H1 (cell line): ENCODE measurements at regions not wholly inside any gene's neighbourhood (a gene's known extent, or its start where the extent isn't known, plus 50 kb on each side); places are given as distances from the start of the nearest gene placed in this dataset.

Experiments used
- CTCF ChIA-PET: fragments of 300-600 bp; sonication (Branson Sonifier 250); formaldehyde crosslinking; loops from one replicate; lab custom pipeline; 2021; ENCODE audit not compliant: partially characterized antibody; lab: Charles Lee
- POLR2A ChIA-PET: fragments of 300-600 bp; sonication (Branson Sonifier 250); formaldehyde crosslinking; loops from one replicate; lab custom pipeline; 2021; ENCODE audit warnings: inconsistent platforms; ENCODE audit not compliant: partially characterized antibody; lab: Charles Lee
- DNase-seq, 2 experiments: peaks; one replicate each; pipeline versions ENCODE4 v3.0.0 to v3.0.0-alpha.2; 2010 to 2022; ENCODE audit warnings: low spot score in 2 of 2, low read depth in 1 of 2, mixed read lengths in 1 of 2
- FAIRE-seq: peaks from 2 replicates; lab custom pipeline; 2011; peaks lifted over from hg19 to GRCh38; lab: Jason Lieb, UNC
- H2AFZ ChIP-seq: 2 replicates; pipeline ENCODE4 v1.8.1; 2012; ENCODE audit warnings: low read length, inconsistent platforms
- H2AK5ac ChIP-seq: 2 replicates; pipeline ENCODE4 v1.6.1; 2013; ENCODE audit warnings: low read depth, low read length
- H2BK120ac ChIP-seq: replicated peaks from 2 replicates; pipeline ENCODE3; 2013; ENCODE audit warnings: low read depth, low read length, inconsistent platforms
- H2BK12ac ChIP-seq: 2 replicates; pipeline ENCODE4 v1.6.1; 2013; ENCODE audit warnings: low read depth, low read length
- H2BK15ac ChIP-seq: 2 replicates; pipeline ENCODE4 v1.6.1; 2013; ENCODE audit warnings: low read length
- H2BK20ac ChIP-seq: 2 replicates; pipeline ENCODE4 v1.6.1; 2013; ENCODE audit warnings: low read length
- H2BK5ac ChIP-seq: 2 replicates; pipeline ENCODE4 v1.6.1; 2013; ENCODE audit warnings: low read depth, low read length
- H3K14ac ChIP-seq: 2 replicates; pipeline ENCODE4 v1.6.1; 2013; ENCODE audit warnings: inconsistent platforms; ENCODE audit not compliant: insufficient read length
- H3K18ac ChIP-seq: 2 replicates; pipeline ENCODE4 v1.6.1; 2013; ENCODE audit warnings: low read length; ENCODE audit errors: extremely low read depth
- H3K23ac ChIP-seq: 2 replicates; pipeline ENCODE4 v1.6.1; 2013; ENCODE audit warnings: inconsistent platforms; ENCODE audit not compliant: insufficient read length
- H3K23me2 ChIP-seq: 2 replicates; pipeline ENCODE4 v1.6.1; 2013; ENCODE audit warnings: low read depth, low read length
- H3K27ac ChIP-seq: 2 replicates; pipeline ENCODE4 v1.6.1; 2011; ENCODE audit warnings: low read depth, low read length, inconsistent platforms
- H3K27me3 ChIP-seq, 4 experiments: replicated peaks in 1 of 4; 1 replicate in 1 of 4; 2 replicates in 3 of 4; pipeline versions ENCODE4 v1.6.1 to v1.8.1; 2011 to 2013; ENCODE audit warnings: low read length in 3 of 4, mild to moderate bottlenecking in 3 of 4, inconsistent platforms in 2 of 4, mixed read lengths in 2 of 4, moderate library complexity in 1 of 4; ENCODE audit not compliant: control insufficient read depth in 3 of 4, insufficient read depth in 3 of 4; ENCODE audit errors: extremely low read depth in 1 of 4
- H3K36me3 ChIP-seq, 4 experiments: 2 replicates each; pipeline versions ENCODE4 v1.6.1 to v1.8.1; 2011 to 2013; ENCODE audit warnings: mild to moderate bottlenecking in 4 of 4, low read length in 3 of 4, moderate library complexity in 2 of 4, control low read depth in 1 of 4, inconsistent platforms in 1 of 4; ENCODE audit not compliant: insufficient read depth in 4 of 4, control insufficient read depth in 2 of 4
- H3K4ac ChIP-seq: replicated peaks from 2 replicates; pipeline ENCODE3; 2013; ENCODE audit warnings: low read length, low read depth, mixed read lengths, inconsistent platforms; ENCODE audit not compliant: insufficient read length
- H3K4me1 ChIP-seq, 4 experiments: replicated peaks in 1 of 4; 1 replicate in 1 of 4; 2 replicates in 3 of 4; pipeline versions ENCODE4 v1.6.1 to v1.8.1; 2011 to 2013; ENCODE audit warnings: low read length in 3 of 4, inconsistent platforms in 2 of 4, mixed read lengths in 1 of 4; ENCODE audit not compliant: insufficient read depth in 4 of 4, control insufficient read depth in 3 of 4
- H3K4me2 ChIP-seq, 2 experiments: 2 replicates each; pipeline versions ENCODE4 v1.6.1 to v1.8.1; 2011 to 2013; ENCODE audit warnings: low read depth in 2 of 2, low read length in 2 of 2, control low read depth in 1 of 2, inconsistent platforms in 1 of 2, mild to moderate bottlenecking in 1 of 2; ENCODE audit not compliant: insufficient read depth in 1 of 2
- H3K4me3 ChIP-seq, 4 experiments: fragments of 200-600, 300-600 bp in 1 of 4; sonication (generic), shearing (Covaris generic), sonication (Bioruptor Twin) in 1 of 4; 2 replicates each; pipeline versions ENCODE4 v1.5.1 to v1.8.1; 2011 to 2016; ENCODE audit warnings: low read length in 4 of 4, low read depth in 3 of 4, control low read depth in 2 of 4, inconsistent platforms in 2 of 4, mild to moderate bottlenecking in 2 of 4, mixed read lengths in 1 of 4, moderate library complexity in 1 of 4; ENCODE audit not compliant: insufficient read depth in 2 of 4; ENCODE audit errors: extremely low read depth in 1 of 4
- H3K56ac ChIP-seq: replicated peaks from 2 replicates; pipeline ENCODE3; 2013; ENCODE audit warnings: low read depth, mild to moderate bottlenecking, mixed read lengths, low read length, inconsistent platforms; ENCODE audit not compliant: insufficient read length
- H3K79me1 ChIP-seq: 2 replicates; pipeline ENCODE4 v1.6.1; 2013; ENCODE audit warnings: low read depth, low read length, control low read depth
- H3K79me2 ChIP-seq, 2 experiments: 2 replicates each; pipeline versions ENCODE4 v1.6.1 to v1.8.1; 2012 to 2013; ENCODE audit warnings: low read length in 2 of 2, mild to moderate bottlenecking in 2 of 2, inconsistent platforms in 1 of 2; ENCODE audit not compliant: insufficient read depth in 2 of 2, control insufficient read depth in 1 of 2
- H3K9ac ChIP-seq, 4 experiments: replicated peaks in 1 of 4; 1 replicate in 1 of 4; 2 replicates in 3 of 4; pipeline versions ENCODE4 v1.6.1 to v1.8.1; 2011 to 2013; ENCODE audit warnings: low read depth in 3 of 4, low read length in 3 of 4, control low read depth in 2 of 4, mild to moderate bottlenecking in 2 of 4, moderate library complexity in 2 of 4, inconsistent platforms in 1 of 4; ENCODE audit errors: extremely low read depth in 1 of 4
- H3K9me3 ChIP-seq, 2 experiments: 2 replicates each; pipeline versions ENCODE4 v1.6.1 to v1.8.1; 2012 to 2013; ENCODE audit warnings: mild to moderate bottlenecking in 2 of 2, moderate library complexity in 2 of 2, control low read depth in 1 of 2, inconsistent platforms in 1 of 2, low read depth in 1 of 2, low read length in 1 of 2, mixed read lengths in 1 of 2; ENCODE audit not compliant: insufficient read depth in 2 of 2
- H4K20me1 ChIP-seq, 2 experiments: replicated peaks in 1 of 2; 2 replicates each; pipeline versions ENCODE3 to v1.8.1; 2011 to 2013; ENCODE audit warnings: inconsistent platforms in 2 of 2, low read length in 2 of 2, mild to moderate bottlenecking in 1 of 2; ENCODE audit not compliant: insufficient read depth in 2 of 2, control insufficient read depth in 1 of 2
- H4K5ac ChIP-seq: 2 replicates; pipeline ENCODE4 v1.6.1; 2013; ENCODE audit warnings: low read length, low read depth, mixed read lengths, inconsistent platforms; ENCODE audit not compliant: insufficient read length
- H4K8ac ChIP-seq: 2 replicates; pipeline ENCODE4 v1.8.0; 2013; ENCODE audit warnings: mild to moderate bottlenecking, moderate library complexity, low read length, inconsistent platforms; ENCODE audit not compliant: insufficient read depth; ENCODE audit errors: extremely low read depth
- H4K91ac ChIP-seq: replicated peaks from 2 replicates; pipeline ENCODE3; 2013; ENCODE audit warnings: low read length, mixed read lengths, inconsistent platforms; ENCODE audit not compliant: insufficient read length
- CTBP2 ChIP-seq: IDR thresholded peaks from 2 replicates; pipeline ENCODE4 v1.7.0; 2011; ENCODE audit warnings: borderline replicate concordance, mild to moderate bottlenecking, moderate library complexity, mixed read lengths, low read length; ENCODE audit not compliant: insufficient read depth, insufficient read length
- KDM4A ChIP-seq: IDR thresholded peaks from one replicate; pipeline ENCODE4 v1.7.1; 2012; ENCODE audit warnings: low read depth, mild to moderate bottlenecking, moderate library complexity, low read length, inconsistent platforms; ENCODE audit not compliant: severe bottlenecking
- PHF8 ChIP-seq: fragments of 200-600 bp; sonication (generic); conservative IDR thresholded peaks from 2 replicates; pipeline ENCODE4 v1.7.1; 2012; ENCODE audit warnings: low read depth, mild to moderate bottlenecking, inconsistent platforms, low read length, moderate library complexity
- TAF7 ChIP-seq: optimal IDR thresholded peaks from 2 replicates; pipeline ENCODE3; 2011; ENCODE audit warnings: low read depth, mild to moderate bottlenecking, inconsistent platforms, low read length, moderate library complexity, borderline replicate concordance
- TCF12 ChIP-seq: IDR thresholded peaks from 2 replicates; pipeline ENCODE4 v1.6.1; 2011; ENCODE audit warnings: low read depth, mild to moderate bottlenecking, low read length
- WGBS, 2 experiments: shearing (Covaris generic) in 1 of 2; methylation state at CpG; one replicate each; pipeline versions ENCODE4 v1.1.6 to v1.1.7; 2013 to 2015; ENCODE audit warnings: low lambda C conversion rate in 2 of 2, mixed read lengths in 2 of 2, inconsistent platforms in 1 of 2, low coverage in 1 of 2, missing lambda C conversion rate in 1 of 2; ENCODE audit not compliant: insufficient replicate concordance in 2 of 2, insufficient coverage in 1 of 2, insufficient read length in 1 of 2; ENCODE audit errors: extremely low coverage in 1 of 2, missing lambda C conversion rate in 1 of 2; 5-methylcytosine and 5-hydroxymethylcytosine counted together

DNA sequence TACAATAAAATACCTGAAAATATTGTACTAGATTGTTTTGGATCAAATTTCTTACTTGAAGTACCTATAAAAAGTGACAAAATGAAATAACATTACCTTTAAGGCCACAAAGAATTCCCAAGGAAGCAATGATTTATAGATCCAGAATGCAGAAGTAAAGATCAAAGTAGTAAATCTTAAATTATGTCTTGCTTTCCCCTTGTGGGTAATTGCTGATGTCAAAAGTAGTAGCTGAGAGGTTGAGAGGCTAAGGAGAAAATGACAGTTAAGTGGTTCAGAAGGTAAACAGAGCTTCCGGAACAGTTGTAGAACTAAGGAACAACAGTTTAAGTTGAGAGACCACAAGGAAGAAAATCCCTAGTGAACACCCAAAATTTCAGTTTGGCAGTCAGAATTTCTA, 358.3 kb downstream of the GABRG1 start:
- Histone ChIP-seq H4K5ac (no peak overlapping the region), H3K79me2 (no peaks in the 10 kb centered on the region), H3K4ac (no peak overlapping the region), H3K56ac (no peak overlapping the region), H3K27me3 (no peaks in the 10 kb centered on the region), H3K79me1 (no peaks in the 10 kb centered on the region), H4K20me1 (no peaks in the 10 kb centered on the region), H3K14ac (no peak overlapping the region), H3K18ac (no peak overlapping the region), H3K9me3 (no peaks in the 10 kb centered on the region), H2AFZ (no peak overlapping the region), H4K91ac (no peak overlapping the region), H3K4me1 (no peaks in the 10 kb centered on the region), H3K36me3 (no peaks in the 10 kb centered on the region), H3K4me2 (no peak overlapping the region), H3K27ac (no peak overlapping the region), H2AK5ac (no peak overlapping the region), H3K9ac (no peak overlapping the region)
- no peak for FAIRE-seq
- ChIA-PET CTCF (interaction anchor here (0.9 kb wide), 1 partner anchor 75 kb away, joined by 3 read pairs; no protein-coding TSS in a partner anchor), POLR2A (no interaction called here)
- no peak for DNase-seq
- TF ChIP-seq CTBP2 (no peak), PHF8 (no peak), TCF12 (no peak), TAF7 (no peak), KDM4A (no peak)
- TF ChIP-seq, all 59 proteins: peak for 0
- H3K23ac ChIP-seq: no peak overlapping the region
- no peak overlapping the region for H2BK15ac ChIP-seq
- 80% methylated on average over 1 of the region's 1 CpG; no CpG with 5 or more reads in 1 of the 2 experiments for WGBS, 2 experiments
- H2BK120ac ChIP-seq: no peak overlapping the region
- H4K8ac ChIP-seq: no peak overlapping the region
- H2BK20ac ChIP-seq: no peak overlapping the region
- H2BK12ac ChIP-seq: no peak overlapping the region
- H3K23me2 ChIP-seq: no peaks in the 10 kb centered on the region
- H3K4me3 ChIP-seq: no peak overlapping the region
- H2BK5ac ChIP-seq: no peak overlapping the region
